ENCODE measurements at regions not wholly inside any gene's neighbourhood (a gene's known extent, or its start where the extent isn't known, plus 50 kb on each side); places are given as distances from the start of the nearest gene placed in this dataset.

GRCh38 chr18:8938817-8939216 lies 163.7 kb upstream of the NDUFV2 start:
- no peak overlapping the region for H3K4me3 ChIP-seq (ENCODE audit: low read depth, low read length)
- no peak overlapping the region for H3K27ac ChIP-seq
- peaks cover 14% of the 10 kb centered on the region for H3K4me1 ChIP-seq
- H3K79me2 ChIP-seq, result no peaks in the 10 kb centered on the region
- no peaks in the 10 kb centered on the region for H3K36me3 ChIP-seq (ENCODE audit: control insufficient read depth, insufficient read depth, low read length)
- H3K9me3 ChIP-seq (ENCODE audit: control insufficient read depth, low read length), result no peaks in the 10 kb centered on the region
- no peak overlapping the region for H2AFZ ChIP-seq
- no peaks in the 10 kb centered on the region for H3K27me3 ChIP-seq (ENCODE audit: control insufficient read depth, insufficient read depth, low read length)
- H3K9ac ChIP-seq, result no peak overlapping the region
- TF ChIP-seq, protein P1, sequence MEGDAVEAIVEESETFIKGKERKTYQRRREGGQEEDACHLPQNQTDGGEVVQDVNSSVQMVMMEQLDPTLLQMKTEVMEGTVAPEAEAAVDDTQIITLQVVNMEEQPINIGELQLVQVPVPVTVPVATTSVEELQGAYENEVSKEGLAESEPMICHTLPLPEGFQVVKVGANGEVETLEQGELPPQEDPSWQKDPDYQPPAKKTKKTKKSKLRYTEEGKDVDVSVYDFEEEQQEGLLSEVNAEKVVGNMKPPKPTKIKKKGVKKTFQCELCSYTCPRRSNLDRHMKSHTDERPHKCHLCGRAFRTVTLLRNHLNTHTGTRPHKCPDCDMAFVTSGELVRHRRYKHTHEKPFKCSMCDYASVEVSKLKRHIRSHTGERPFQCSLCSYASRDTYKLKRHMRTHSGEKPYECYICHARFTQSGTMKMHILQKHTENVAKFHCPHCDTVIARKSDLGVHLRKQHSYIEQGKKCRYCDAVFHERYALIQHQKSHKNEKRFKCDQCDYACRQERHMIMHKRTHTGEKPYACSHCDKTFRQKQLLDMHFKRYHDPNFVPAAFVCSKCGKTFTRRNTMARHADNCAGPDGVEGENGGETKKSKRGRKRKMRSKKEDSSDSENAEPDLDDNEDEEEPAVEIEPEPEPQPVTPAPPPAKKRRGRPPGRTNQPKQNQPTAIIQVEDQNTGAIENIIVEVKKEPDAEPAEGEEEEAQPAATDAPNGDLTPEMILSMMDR (IDR thresholded peaks at IDR 0.05), result no peak
- H3K4me2 ChIP-seq (ENCODE audit: low read length), result no peak overlapping the region

DNA sequence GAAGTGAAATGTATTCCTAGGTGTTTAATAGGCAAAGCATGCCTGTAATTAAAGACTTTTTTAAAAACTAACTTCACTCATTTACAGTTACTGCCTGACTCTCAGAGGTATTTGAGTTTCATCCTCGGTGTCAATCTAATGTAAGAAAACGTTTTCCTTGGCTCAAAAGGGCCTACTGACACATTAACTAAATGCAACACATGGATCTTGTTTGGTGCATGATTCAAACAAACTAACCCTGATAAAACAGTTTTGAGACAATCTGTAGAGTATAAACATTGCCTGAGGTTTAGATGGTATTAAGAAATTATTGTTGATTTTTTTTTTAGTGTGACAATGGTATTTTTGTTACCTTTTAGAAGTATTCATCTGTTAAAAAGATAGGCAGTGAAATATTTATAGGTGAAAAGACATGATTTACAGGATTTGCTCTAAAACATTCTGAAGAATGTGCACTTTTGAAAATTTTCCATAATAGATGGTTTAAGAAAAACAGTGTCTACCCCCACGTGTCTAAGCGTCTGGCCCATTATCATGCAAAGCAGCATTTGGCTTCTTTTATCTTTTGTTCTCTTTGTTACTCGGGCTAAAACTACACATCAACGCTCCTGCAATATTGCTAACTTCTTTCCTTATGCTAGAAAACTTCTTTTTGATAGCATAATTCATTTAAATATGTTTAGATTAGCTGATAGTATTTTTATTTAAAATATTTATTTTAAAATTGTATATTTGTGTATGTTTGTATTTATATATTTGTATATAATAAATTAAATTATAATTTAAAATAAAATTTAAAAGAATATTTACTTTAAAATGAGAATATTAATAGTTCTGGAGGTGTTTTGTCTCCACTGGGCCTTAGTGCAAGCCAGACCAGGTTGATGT lies 160.2 kb upstream of the NDUFV2 start:
- Histone ChIP-seq H3K27me3 (ENCODE audit: control insufficient read depth, insufficient read depth, low read length) (no peaks in the 10 kb centered on the region), H3K9ac (no peak overlapping the region), H3K79me2 (no peaks in the 10 kb centered on the region)

GRCh38 chr18:8942909-8943545 lies 159.5 kb upstream of the NDUFV2 start:
- Histone ChIP-seq H3K4me3 (ENCODE audit: low read depth, low read length) (no peak overlapping the region), H3K36me3 (ENCODE audit: control insufficient read depth, insufficient read depth, low read length) (no peaks in the 10 kb centered on the region), H3K79me2 (no peaks in the 10 kb centered on the region), H3K27ac (no peak overlapping the region), H3K9ac (no peak overlapping the region), H3K4me1 (no peaks in the 10 kb centered on the region), H3K27me3 (ENCODE audit: control insufficient read depth, insufficient read depth, low read length) (no peaks in the 10 kb centered on the region), H2AFZ (no peak overlapping the region), H3K9me3 (ENCODE audit: control insufficient read depth, low read length) (no peaks in the 10 kb centered on the region), H3K4me2 (ENCODE audit: low read length) (no peak overlapping the region)
- TF ChIP-seq, protein P1 (IDR thresholded peaks at IDR 0.05), result no peak

More for the DNA sequence above, 160.2 kb upstream of the NDUFV2 start:
- no peak overlapping the region for H2AFZ ChIP-seq
- peaks cover 6% of the 10 kb centered on the region for H3K4me1 ChIP-seq
- no peak overlapping the region for H3K4me3 ChIP-seq (ENCODE audit: low read depth, low read length)
- TF ChIP-seq, protein P1 (IDR thresholded peaks at IDR 0.05), result no peak
- no peak overlapping the region for H3K27ac ChIP-seq
- no peak overlapping the region for H3K4me2 ChIP-seq (ENCODE audit: low read length)
- no peaks in the 10 kb centered on the region for H3K9me3 ChIP-seq (ENCODE audit: control insufficient read depth, low read length)
- no peaks in the 10 kb centered on the region for H3K36me3 ChIP-seq (ENCODE audit: control insufficient read depth, insufficient read depth, low read length)

- H3K9ac ChIP-seq, result no peak overlapping the region
- no peak overlapping the region for H3K4me2 ChIP-seq (ENCODE audit: low read length)
- H3K27ac ChIP-seq, result no peak overlapping the region
- H3K4me3 ChIP-seq (ENCODE audit: low read depth, low read length), result no peak overlapping the region
- H3K27me3 ChIP-seq (ENCODE audit: control insufficient read depth, insufficient read depth, low read length), result no peaks in the 10 kb centered on the region
- TF ChIP-seq, protein P1 (IDR thresholded peaks at IDR 0.05), result no peak
- no peaks in the 10 kb centered on the region for H3K36me3 ChIP-seq (ENCODE audit: control insufficient read depth, insufficient read depth, low read length)
- H3K79me2 ChIP-seq, result no peaks in the 10 kb centered on the region
- no peak overlapping the region for H2AFZ ChIP-seq
- H3K4me1 ChIP-seq, result no peaks in the 10 kb centered on the region
- H3K9me3 ChIP-seq (ENCODE audit: control insufficient read depth, low read length), result no peaks in the 10 kb centered on the region
Measured at GRCh38 chr18:8943900-8944870, 158.3 kb upstream of the NDUFV2 start.

All from parathyroid adenoma (tissue), 2 donors.